HG03097 (cell line): ENCODE measurements at regions not wholly inside any gene's neighbourhood (a gene's known extent, or its start where the extent isn't known, plus 50 kb on each side); places are given as distances from the start of the nearest gene placed in this dataset.

Experiments used
- ATAC-seq: cut with Tn5 transposase; IDR thresholded peaks from one replicate; pipeline ENCODE4 v1.9.1; 2021; ENCODE audit not compliant: unreplicated experiment, low FRiP score

GRCh38 chr5:121695307-121695706 is 156.4 kb upstream of the FTMT start:
- ATAC-seq: no peak

DNA sequence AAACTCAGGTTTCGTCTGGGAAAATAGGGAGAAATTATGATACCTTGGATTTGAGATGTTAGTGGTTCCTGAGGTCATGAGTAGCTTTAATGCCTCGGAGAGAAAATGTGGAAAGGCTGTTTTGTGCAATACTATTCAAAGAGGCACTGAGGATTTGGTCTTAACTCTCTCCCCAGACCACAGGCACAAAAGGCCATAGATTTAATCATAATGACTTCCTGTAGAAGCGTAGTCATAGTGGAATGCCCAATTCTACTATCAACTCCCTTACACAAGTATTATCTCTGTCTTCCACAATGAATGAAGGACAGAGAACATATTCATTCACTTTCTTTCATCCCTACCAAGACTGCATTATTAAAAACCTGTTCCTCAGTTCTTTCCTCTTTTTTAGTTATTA is 153.0 kb upstream of the FTMT start:
- no peak for ATAC-seq

DNA sequence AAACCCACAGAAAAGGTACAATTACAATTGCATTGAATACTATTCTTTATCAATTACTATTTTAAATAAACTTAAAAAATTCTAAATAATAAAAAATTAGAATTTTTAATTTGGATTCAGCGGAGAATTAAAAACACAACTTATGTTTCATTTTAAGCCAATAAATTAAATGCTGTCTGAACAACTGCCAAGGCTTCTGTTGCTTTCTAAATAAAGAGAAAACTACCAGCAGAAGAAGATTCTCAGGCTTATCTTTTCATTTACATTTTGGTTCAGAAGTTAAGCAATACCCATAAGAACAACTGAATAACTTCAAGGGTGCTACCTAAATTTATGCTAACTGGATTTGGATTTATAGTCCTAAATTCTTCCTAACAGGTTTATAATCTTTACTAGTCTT is 150.0 kb upstream of the FTMT start:
- no peak for ATAC-seq

DNA sequence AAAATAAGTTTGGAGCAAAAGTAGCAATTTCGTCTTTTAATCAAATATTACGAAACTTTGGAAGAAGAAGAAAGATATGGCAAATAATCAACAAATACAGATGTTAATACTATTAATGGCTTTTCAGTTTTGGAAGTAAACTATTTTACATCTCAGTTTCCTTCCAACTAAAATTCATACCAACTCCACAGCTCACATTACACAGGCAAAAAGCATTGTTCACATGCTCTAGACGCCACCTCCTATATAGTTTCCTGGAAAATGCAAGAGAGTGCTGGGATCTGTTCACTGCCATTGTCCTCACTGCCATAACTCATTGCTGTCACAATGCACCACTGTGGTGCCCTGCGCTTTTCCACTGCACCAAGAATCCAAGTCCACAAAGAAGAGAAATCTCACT is 149.0 kb upstream of the FTMT start:
- ATAC-seq: no peak

DNA sequence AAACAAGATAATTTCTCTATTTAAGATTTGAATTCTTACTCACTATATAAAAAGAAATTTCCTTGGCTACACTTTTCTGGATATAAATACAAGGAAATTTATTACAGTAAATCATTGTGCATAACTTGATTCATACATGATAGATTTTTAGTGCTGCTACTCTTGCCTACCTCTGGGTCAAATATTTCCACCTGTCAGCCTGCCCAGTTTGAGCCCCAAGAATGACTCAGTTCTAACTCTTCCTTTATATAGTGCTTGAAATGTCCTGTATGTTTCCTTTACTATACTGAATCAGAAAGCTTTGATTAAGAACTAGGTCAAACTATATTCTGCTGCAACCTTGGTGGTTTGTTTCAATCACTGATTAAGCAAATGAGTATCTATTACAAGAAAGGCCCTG is 147.4 kb upstream of the FTMT start:
- no peak for ATAC-seq

- ATAC-seq: no peak
Observed at GRCh38 chr5:121706686-121707085, 145.0 kb upstream of the FTMT start.

DNA sequence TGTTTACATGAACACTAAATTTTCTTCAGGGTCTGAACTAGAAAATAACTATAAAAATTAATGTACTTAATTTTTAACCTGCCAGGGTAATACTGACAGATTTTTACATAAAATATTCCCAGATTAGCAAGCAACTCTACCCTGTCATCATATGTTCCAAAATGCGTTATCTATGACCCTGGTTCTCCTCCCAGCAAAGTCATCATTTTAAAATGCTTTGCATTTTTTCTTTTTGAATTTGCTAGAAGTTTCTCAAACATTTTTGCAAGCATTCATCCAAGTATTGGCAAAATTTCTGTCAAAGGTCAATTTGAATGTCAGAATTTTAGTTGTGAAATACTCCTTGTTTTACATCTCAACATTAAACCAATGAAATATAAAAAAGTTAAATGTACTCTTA is 144.5 kb upstream of the FTMT start:
- ATAC-seq: no peak

DNA sequence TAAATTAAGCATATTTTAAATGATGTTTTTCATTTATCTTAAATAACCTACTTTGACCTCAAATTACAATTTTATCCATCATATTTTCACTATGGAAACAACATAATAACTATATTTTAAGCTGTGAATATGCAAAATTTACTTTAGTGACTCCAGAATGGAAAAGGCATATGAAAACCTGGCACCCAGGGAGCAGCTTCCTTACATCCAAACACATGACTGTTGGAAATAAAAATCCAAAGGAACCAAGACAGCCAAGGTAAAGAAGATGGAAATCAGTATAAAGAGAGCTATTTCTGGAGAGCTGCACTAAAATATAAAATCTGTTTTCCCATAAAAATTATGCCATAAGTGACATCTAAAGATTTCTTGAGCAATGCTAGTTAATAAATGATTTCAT is 140.3 kb upstream of the FTMT start:
- no peak for ATAC-seq

DNA sequence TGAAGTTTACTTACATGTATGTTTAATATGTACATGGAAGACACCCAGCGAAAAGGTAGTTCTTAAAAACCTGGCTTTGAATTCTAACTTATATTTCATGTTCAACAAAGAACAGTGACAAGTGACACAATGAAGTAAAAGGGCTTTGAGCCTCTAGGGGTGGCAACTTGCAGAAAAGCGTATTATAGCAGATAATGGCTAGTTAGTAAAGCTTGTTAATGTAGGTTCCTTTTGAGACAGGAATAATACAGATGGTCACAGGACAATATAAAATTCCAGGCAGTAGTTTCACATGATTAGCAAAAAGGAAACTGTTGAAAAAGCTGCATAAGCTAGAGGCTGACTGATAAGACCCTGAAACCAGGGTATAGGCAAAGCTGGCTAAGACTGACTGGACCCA is 132.4 kb upstream of the FTMT start:
- ATAC-seq: no peak

- no peak for ATAC-seq
Observed at GRCh38 chr5:121725450-121725849, 126.2 kb upstream of the FTMT start.

DNA sequence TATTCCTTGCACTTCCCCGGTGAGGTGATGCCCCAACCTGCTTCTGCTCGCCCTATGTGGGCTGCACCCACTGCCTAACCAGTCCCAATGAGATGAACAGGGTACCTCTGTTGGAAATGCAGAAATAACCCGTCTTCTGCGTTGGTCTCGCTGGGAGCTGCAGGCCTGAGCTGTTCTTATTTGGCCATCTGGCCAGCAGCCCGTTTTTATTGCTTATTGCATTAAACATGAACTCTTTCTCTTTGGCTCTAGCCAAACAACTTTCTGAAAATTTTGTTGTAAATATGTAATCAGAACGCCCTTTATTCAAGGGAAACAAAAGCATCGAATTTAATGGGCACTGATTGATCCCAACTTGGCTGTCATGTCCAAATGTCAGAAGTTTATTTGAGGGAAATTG is 124.7 kb upstream of the FTMT start:
- ATAC-seq: no peak

DNA sequence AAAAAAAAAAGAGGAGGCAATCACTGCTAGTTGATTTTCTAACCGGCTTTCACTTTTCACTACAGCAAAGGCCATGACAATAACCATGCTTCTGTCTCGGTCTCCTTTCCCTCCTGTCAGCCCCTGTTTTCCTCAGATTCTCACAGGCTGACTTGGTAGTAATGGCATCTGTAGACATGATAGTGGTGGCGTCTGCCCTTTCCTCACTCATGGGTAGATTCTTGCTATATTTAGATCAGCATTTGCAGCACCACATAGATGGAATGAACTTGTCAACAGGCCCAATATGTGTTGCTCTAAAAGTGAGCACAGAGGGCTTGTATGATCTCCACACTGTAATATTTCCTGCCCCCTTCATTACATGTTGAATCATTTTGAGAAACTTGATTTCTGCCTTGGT is 120.3 kb upstream of the FTMT start:
- ATAC-seq: no peak

- ATAC-seq: no peak
Observed at GRCh38 chr5:121735618-121736017, 116.1 kb upstream of the FTMT start.

- ATAC-seq: no peak
Observed at GRCh38 chr5:121737120-121737519, 114.6 kb upstream of the FTMT start.

- ATAC-seq: no peak
Observed at GRCh38 chr5:121741156-121741555, 110.5 kb upstream of the FTMT start.

DNA sequence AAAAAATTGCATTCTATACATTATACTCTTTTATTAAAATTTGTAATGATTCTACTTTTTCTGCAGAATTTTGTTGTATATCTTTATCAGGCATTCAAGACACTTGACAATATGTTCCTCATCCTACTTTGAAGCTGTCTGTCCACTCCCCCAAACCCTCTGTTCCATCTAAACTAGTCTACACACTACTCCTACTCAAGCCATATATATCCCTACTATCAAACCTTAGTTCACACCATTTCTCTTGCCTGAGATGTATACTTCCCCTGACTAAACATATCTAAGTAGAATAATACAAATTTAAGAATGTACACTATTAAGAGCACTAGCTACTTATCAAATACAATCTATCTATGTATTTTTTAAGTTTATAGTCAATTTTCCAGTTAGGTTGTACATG is 107.1 kb upstream of the FTMT start:
- no peak for ATAC-seq

- no peak for ATAC-seq
Observed at GRCh38 chr5:121745407-121745806, 106.3 kb upstream of the FTMT start.

- ATAC-seq: no peak
Observed at GRCh38 chr5:121746763-121747162, 104.9 kb upstream of the FTMT start.

GRCh38 chr5:121748686-121749085 is 103.0 kb upstream of the FTMT start:
- no peak for ATAC-seq

GRCh38 chr5:121752149-121752548 is 99.5 kb upstream of the FTMT start:
- no peak for ATAC-seq

- ATAC-seq: no peak
Observed at GRCh38 chr5:121755266-121755665, 96.4 kb upstream of the FTMT start.

- ATAC-seq: no peak
Observed at GRCh38 chr5:121757753-121758152, 93.9 kb upstream of the FTMT start.

DNA sequence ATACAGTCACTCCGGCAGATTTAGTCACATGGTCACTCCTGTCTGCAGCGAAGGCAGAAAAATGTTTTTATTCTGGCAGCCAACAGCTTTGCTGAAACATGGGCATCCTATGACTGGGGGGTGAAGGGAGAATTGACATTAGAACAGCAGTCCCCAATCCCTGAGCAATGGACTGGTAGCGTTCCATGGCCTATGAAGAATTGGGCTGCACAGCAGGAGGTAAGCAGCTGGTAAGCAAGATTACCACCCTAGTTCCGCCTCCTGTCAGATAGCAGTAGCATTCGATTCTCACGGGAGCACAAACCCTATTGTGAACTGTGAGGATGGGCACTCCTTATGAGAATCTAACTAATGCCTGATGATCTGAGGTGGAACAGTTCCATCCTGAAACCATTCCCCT is 93.1 kb upstream of the FTMT start:
- ATAC-seq: no peak

DNA sequence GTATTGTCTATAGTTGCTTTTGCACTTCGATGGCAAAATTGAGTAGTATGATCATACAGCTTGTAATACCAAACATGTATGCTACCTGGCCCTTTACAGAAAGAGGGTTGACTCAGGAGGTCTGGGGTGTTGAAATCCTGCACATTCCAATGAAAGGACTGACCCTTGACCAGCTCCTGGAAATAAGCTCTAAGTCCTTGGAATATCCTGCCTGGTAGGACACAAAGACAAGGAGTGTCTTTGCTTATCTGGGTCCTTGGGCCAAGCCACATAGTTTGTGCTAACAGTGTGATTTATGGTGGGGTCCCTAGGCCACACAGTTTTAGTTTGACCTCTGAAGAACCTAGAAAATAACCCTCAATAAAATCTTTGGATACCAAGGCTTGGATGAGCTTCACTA is 89.3 kb upstream of the FTMT start:
- no peak for ATAC-seq
